GM11168 (cell line): ENCODE measurements at regions not wholly inside any gene's neighbourhood (a gene's known extent, or its start where the extent isn't known, plus 50 kb on each side); places are given as distances from the start of the nearest gene placed in this dataset.

Experiments used
- in situ Hi-C: fragments of 300-500 bp; cut with MboI; formaldehyde crosslinking; loops from one replicate; pipeline ENCODE4 v1.12.0; 2022; ENCODE audit warnings: low sequenced_read_pairs; ENCODE audit not compliant: unreplicated experiment

DNA sequence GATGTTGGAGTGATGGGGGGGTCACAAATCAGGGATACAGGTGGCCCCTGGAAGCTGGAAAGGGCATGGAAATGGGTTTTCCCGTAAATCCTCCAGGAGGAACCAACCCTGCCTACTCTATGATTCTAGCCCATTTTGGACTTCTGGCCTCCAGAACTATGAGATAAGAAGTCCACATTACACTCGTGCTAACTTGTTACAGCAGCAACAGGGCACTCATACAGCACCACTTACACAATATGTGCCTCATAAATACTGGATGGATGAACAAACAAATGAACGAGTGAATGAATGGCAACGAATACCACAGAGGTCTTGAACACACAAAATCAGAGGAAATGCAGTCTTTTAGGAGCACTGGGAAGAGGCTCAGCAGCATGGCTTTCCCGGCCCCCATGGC, 531.3 kb downstream of the NPHP4 start:
- in situ Hi-C loops: no loop called here

DNA sequence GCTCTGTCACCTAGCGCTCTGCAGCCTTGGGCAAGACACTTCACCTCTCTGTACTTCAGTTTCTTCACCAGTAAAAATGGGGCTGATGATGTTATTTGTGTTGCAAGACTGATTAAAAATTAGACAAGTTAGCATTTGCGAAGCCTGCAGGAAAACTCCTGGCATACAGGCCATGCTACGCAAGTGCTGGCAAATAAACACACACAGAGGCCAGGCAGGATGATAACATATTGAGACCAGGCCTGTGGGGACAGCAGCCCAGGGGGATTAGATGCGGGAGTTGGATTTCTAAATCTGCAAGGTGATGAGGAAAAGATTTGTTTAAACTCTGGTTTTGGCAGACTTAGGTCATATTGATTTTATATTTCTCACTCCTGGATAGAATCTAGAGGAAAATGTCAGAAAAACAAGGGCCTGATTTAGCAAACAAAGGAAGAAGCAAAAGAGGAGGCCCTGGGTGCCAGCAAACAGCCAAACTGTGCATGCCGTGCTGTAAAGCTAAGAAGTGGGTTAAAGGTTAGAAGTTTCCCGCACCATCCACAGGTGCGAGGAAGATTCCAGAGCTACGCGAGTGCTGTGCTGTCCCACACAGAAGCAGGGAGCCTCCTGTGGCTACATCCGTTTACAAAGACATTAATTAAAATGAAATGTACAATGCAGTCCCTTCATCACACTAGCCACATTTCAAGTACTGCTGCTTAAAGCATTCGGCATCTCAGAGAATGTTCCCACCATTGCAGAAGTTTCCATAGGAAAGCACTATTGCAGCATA, 532.2 kb downstream of the NPHP4 start:
- in situ Hi-C loops: no loop called here

DNA sequence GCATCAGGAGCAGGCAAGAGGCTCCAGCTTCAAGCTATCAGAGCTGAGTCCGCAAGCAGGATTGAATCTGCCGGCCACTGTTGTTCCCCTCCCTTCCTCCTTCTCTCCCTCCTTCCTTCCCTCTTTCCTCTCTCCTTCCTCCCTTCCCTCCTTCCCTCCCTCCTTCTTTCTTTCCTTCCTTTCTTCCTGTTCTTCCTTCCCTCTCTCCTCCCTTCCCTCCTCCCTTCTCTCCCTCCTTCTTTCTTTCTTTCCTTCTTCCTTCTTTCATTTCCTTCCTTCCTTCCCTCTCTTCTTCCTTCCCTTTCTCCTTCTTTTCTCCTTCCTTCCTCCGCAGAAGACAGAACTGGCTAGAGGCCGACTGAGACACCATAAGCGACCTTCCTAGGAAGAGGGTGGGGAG, 534.0 kb downstream of the NPHP4 start:
- in situ Hi-C loops: no loop called here

DNA sequence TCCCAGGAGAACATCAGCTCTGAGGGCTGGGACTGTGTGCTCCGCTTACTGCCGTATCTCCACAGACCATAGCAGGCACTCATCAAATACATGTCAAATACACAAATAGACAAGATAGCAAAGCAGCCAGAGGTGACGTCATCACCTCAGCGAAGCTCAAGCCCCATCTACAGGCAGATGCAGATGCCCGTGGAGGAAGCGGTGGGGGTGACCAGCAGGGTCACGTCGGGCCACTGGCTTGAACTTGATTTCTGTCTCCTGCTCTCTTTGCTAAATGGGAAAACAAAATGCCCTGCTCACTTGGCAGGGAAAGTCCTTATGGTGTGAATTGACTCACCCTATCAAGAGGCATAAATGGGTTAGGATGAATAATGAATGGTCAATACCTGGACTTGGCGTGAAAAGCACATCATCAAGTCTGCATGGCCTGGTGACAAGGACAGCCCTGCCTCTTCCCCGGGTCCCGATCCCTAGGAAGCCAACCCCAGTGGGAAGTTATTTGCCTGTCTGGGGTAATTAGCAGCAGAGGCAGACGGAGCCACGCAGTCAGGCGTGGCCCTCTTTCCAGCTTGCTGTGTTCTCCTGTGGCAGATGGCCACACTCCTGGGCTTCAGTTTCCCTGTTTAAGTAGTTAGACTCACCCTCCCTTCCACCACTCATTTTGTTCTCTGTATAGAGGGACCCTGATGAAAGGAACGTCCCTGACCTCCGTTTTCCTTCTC, 536.0 kb downstream of the NPHP4 start:
- in situ Hi-C loops: no loop called here

DNA sequence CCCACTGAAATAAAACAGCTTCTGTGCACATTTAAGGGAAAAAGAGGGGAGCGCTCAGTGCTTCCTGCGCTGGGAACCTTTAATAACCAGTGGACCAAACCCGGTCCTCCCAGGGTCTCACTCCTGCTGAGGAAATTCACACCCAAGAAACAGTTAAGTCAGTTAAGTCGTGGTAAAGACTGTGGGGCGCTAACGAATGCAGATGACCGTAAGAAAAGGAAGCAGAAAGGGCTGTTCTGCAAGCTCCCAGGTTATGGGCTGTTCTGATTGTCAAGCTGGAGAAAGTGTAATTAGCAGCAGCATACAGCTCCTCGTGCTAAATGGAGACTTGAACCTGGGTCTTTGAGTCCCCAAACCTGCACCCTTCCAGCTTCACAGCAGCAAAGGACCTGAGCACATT, 536.6 kb downstream of the NPHP4 start:
- in situ Hi-C loops: no loop called here

DNA sequence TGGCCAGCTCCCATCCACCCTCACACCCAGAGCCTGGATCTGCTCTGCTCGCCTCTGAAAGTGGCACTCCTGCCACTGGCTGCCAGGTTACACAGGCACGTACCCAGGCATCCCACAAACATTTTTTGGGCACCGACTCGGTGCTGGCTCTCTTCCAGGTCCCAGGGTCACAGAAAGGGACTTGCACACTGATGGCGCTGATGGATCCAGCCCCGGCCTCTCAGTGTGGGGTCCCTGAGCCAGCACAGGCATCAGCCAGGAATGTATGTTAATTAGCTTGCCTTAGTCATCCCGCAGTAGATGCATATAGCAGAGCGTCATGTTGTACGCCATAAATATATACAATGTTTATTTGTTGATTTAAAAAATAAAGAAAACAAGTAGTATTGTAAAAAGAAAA, 537.2 kb downstream of the NPHP4 start:
- in situ Hi-C loops: no loop called here

DNA sequence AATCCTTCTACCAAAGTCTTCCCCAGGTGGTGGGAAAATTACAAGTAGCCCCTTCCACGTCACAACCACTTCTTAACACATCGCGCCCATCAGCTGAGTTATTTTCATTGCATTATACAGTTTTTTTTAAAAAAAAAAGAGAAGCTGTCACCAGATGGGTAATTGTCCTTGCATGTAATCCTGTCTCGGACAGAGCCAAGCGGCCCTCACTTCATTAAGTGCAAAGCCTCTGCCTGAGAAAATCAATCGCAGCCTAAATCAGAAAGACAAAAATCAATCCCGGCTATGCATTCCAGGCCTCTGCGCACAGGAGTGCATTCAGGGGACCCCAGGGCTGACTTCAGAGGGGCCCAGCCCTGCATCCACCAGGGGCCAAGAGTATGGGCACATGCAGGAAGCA, 538.9 kb downstream of the NPHP4 start:
- in situ Hi-C loops: no loop called here

DNA sequence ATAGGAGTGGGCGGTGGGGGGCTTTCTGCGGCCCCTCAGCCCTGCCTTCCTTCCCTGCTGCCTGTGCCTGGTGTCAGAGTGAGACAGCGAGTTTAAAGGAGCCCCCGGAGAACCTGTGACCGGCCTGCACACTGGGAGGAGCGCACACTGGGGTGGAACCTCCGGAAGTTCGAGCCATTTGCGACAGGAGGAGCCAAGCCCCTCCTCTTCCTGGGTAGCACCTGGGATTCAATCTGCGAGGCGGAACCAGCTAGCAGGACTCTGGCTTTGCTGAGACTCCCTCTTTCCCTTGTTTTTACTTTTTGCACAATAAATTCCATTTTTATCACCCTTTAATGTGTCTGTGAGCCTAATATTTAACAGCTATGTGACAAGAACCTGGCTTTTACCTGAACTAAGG, 540.6 kb downstream of the NPHP4 start:
- in situ Hi-C loops: no loop called here

DNA sequence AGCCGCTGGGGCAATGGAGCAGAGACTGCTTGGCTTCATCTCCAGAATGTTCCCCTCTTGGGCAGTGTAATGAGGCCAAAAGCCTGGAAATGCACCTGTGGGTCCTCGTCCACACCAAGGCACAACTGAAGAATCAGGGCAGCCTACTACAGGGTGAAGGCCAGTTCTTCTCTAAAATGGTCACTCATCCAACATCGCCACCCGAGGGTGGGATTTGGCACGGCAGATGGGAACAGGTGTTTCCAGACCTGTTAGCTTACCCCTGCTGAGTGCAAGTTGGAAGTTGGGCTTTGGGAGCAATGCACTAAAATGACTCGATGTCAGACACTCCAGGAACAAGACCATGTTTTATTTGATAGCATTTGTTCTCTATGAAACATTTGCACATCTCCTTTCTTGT, 543.7 kb downstream of the NPHP4 start:
- in situ Hi-C loops: no loop called here

DNA sequence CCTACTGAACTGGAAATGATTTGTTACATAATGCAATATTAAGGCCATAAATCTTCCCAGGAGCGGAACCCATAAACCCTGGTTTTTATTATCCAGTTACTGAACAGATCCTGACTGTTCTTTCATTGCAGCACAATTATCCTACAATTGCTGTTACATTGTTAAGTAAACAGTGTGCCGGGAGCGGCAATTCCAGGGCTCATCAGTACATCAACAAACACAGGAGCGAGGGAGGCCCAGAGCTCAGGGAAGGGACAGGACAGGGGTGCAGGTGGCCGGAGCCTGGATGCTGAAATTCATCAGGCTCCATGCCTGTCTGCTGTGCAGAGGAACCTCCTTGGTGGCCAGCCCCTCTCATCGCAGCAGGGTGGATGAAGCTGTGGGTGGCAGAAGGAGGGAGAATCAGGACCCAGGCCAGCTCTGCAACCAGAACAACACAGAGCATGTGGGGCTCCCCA, 544.7 kb downstream of the NPHP4 start:
- in situ Hi-C loops: no loop called here

DNA sequence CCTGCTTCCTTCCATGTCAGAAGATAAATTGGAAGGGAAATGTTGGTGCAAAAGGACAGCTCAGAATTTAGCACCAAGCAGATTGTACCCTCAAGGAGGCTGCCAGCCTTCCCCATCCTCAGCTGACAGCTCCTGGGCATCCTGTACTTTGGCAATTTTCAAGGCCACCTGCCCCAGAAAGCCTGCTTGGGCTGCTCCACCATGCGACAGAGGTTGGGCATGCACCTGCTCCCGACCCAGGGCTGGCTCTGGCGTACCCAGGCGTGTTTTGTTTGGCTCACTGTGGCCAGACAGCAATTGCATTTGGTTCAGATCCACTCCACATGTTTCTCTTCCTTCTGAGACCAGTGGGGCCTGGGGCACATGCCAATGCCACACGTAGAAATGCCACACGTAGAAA, 547.8 kb downstream of the NPHP4 start:
- in situ Hi-C loops: no loop called here

DNA sequence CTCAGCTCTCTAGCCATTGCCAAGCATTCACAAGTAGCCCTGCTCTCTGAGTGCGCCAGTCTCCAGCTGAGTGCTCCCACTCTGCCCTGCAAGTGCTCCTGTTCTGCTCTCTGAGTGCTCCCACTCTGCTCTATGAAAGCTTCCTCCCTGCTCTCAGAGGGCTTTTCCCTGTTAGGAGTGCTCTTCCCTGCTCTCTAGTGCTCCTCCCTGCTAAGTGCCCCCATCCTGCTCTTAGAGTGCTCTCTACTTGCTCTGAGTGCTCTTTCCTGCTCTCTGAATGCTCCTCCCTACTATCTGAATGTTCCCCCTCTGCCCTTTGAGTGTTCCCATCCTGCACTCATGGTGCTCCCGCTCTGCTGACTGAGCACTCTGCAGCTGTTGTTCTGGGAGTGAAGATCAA, 555.4 kb downstream of the NPHP4 start:
- in situ Hi-C loops: no loop called here

DNA sequence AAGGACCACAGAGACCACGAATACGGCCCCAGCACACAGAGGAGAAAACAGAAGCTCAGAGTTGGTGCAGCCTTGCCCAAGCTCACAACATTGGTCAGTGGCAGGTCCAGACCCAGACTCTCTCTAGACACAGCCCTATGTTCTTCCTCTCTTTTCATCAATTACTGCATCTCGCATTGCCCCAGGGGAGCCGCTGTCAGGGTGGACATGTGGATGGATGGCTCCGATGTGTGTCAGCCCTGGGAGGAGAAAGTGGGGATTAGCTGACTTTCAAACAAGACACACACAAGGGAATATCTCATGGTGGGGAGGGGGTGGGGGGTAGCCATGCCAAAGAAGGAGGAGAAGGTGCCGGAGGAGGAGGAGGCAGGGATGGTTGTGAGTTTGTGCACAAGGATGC, 556.8 kb downstream of the NPHP4 start:
- in situ Hi-C loops: no loop called here

DNA sequence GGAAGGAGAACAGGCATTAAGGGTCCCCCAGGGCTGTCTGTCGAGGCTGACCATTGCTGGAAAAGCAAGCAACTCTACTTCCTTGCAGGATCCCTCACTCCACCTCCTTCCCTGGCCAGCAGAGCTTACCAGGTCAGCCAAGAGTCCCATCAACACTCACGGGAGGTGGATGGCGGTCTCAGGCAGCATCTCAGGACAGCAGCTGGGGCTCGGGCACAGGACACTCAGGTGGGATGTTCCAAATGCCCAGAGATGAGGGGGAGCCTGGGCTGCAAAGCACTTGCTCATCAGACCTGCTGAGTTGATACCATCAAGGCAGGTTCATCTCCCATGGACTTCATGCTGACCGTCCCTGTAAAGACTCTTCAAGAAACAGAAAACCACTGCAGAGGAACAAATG, 559.8 kb downstream of the NPHP4 start:
- in situ Hi-C loops: no loop called here

DNA sequence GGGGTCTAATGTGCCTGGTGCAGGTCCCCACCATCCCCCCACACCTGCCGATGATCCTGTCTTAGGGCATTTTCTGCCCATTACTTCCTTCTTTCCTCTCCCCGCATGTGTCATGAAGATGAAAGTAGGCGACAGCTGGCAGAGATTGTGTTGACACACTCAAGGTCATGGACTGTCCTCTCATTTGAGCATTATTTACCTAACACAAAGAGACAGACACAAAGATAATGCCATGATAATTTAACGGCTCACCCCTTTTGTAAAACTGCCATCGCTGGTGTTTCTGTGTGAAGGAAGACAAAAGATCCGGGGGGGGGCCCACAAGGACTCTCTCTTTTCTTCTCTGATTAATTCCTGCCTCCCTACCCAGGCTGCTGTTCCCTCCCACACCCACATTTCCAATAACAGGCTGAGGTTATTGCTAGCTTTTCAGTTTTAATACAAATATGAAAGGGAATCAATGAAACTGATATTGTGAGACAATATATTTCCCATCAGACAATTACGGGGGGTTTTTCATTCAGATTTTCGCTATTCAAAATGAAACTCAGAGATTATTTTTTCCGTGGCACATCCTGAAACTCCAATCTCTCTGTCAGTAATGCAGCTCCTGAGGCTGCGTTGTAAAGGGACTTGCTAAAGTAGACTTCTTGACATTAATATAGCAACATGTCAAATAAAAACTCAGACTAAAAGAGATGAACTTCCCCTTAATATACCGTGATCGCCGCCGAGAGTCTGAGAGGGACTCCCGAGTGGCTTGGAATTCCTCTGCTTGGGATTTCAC, 561.1 kb downstream of the NPHP4 start:
- in situ Hi-C loops: no loop called here

DNA sequence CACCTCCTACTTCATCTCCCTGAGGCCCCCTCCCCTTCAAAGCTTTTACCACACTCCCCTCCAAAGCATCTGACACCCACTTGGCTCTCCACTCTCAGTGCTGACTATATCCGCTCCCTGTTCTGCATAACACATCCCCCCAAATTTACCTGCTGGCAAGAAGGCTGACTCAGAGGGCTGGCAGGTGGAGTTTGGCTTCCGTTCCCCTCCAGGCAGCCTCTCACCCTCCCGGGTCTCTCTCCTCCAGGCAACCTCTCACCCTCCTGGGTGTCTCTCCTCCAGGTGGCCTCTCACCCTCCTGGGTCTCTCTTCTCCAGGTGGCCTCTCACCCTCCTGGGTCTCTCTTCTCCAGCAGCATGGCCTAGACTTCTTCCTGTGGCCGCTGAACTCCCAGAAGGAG, 562.1 kb downstream of the NPHP4 start:
- in situ Hi-C loops: no loop called here

DNA sequence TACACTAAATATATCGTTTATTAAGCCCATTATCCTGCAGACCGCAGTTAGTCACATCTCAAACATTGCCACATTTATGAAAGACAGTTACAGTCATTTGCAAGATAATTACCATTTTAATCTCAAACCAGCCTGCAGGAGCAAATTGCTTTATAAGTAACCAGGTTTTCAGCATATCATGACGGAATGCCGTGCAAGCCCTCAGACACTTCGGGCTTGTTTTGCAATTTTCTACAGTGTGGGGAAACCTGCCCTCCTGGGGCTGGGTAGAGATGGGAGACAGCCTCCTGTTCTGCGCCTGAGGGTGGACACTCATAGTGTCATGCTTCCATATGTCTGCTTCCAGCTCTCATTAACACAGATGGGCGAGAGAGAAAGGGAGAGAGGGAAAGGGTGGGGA, 563.9 kb downstream of the NPHP4 start:
- in situ Hi-C loops: no loop called here

DNA sequence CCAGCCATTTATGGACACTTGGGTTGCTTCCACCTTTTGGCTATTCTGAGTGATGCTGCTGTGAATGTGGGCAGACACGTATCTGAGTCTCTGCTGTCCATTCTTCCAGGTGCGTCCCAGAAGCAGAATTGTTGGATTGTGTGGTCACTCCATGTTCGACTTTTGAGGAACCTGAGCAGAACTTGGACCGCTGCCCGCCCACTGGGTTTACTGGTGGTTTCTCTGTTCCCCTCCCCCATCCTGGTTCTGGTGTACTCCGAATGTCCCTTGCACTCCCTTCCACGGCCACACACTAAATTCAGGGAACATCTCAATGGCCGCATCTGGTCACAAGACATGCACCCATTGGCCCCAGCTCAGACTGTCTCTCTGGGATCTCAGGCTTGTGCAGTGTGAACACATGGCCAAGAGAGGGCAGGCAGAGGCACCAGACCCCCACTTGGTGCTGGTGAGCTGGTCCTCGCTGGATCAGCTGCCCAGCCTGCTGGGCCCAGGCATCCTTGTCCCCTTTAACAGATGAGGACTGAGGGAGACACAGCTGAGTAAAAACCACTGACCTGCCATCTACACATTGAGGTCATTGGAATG, 565.1 kb downstream of the NPHP4 start:
- in situ Hi-C loops: no loop called here

DNA sequence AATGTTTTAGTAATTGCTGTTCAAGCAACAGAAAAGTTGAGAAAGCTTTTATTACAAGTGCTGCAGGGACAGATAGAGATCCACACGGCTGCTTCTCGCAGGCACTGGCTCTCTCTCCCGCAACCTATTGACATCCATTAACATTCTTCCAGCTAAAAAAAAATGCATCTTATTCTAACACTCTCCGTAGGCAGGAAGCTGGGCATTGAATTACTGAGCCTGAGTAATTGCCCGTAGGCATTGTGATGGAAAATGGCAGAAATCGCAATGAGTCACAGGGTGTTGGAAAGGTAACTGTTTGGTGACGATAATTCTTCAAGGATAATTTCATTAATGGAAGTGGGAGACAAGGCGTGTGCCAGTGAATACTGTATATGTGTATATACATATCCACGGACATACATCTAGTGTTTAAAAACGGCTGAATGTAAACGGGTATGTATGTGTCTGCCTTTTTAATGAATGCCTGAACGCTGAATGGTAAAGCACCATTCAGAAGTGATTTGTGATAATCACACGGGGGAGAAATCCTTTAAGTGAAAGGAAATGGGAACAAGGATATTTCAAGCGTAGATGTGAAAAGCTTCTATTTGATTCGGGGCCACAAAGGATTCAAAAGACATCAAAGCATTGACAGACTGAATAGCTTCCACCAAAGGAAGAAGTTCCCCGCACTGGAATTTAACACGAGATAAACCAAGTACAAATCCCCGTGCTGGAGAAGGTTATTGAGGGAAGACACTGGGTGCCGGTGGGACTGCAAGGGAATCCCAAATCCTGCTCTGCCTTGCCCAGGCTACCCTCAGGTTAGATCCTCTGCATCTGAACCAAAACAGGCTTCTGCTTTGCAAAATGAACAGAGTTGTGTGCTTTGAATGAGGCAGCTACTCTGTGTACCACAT, 567.2 kb downstream of the NPHP4 start:
- in situ Hi-C loops: no loop called here

DNA sequence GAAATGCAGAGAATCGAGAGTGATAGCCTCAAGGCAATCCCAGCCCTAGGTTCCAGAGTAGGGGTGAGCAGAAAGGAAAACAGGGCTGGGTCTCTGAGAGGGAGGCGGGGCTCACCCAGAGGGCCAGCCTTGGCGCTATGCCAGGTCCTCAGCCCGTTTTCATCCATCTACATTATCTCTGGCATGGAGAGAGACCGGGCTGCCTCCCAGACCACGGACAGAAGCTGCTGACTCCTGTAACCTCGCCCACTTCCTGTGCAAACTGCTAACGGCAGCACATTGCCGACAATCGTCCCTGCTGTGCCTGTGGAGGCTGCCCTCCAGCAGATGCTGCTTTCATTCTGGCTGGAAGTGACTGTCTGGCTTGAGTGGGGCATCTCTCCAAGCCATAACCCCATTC, 569.1 kb downstream of the NPHP4 start:
- in situ Hi-C loops: no loop called here
